HG02884 (cell line): ENCODE measurements at regions not wholly inside any gene's neighbourhood (a gene's known extent, or its start where the extent isn't known, plus 50 kb on each side); places are given as distances from the start of the nearest gene placed in this dataset.
"Not testable (repeated sequence)": the region's sequence is repeated elsewhere in the genome, so short reads cannot be mapped to it uniquely, and the experiment has no call there.

ENCODE experiments used
- ATAC-seq: cut with Tn5 transposase; IDR thresholded peaks from one replicate; pipeline ENCODE4 v1.9.1; 2021; ENCODE audit warnings: mild to moderate bottlenecking, moderate library complexity; ENCODE audit not compliant: unreplicated experiment

DNA sequence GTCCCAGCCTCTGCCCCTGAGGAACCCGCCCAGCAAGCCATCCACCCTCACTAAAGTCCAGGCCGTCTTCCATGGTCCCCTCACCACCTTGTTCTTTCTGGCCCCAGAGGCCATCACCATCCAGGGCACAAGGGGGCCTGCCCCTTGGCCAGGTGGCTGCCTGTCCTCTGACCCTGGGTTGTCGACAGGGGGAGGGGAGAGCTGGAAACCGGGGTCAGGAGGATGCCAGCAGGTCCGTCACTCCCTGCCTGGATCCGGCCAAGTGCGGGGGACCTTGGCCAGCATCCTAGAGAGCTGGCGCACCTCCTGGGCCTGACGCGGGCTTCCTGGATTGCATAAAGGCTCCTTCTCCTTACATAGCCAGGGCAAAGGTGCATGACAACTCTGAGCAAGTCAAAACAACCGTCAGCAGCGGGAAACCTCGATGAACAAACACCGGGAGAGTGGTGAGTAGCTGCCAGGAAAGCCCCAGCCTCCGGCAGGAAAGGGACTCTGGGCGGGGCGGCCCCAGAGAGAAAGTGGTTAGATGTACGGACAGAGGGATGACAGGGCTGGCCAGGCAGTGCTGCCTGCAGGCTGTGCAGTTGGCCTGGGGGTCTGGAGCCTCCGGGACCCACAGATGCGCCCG lies 4461.2 kb upstream of the TPTE start:
- ATAC-seq = not testable (repeated sequence)

DNA sequence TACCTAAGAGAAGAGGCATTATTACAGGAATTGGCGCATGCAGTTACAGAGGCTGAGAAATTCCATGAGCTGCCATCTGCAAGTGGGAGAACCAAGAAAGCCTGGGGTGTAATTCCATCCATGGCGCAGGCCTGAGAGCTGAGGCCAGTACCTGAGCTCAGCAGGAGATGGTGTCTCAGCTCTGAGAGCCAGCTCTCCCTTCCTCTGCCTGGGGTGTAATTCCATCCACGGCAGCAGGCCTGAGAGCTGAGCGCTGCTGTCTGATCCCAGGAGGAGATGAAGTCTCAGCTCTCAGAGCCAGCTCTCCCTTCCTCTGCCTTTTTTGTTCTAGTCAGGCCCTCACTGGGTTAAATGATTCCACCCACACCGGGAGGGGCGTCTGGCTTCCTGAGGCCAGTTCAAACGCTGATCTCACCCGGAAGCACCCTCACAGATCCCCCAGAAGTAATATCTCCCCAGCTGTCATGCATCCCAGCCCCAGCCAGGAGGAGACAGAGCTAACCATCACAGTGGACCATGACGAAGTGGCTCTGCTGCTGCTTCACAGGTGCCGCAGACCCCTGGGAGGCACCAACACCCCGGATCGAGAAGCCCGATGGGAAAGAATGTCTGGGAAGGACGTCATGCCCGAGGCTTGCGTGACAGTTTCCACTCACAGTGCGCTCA lies 4454.9 kb upstream of the TPTE start:
- ATAC-seq = not testable (repeated sequence)

GRCh38 chr21:6068098-6068831 lies 4453.1 kb upstream of the TPTE start:
- not testable (repeated sequence) for ATAC-seq

DNA sequence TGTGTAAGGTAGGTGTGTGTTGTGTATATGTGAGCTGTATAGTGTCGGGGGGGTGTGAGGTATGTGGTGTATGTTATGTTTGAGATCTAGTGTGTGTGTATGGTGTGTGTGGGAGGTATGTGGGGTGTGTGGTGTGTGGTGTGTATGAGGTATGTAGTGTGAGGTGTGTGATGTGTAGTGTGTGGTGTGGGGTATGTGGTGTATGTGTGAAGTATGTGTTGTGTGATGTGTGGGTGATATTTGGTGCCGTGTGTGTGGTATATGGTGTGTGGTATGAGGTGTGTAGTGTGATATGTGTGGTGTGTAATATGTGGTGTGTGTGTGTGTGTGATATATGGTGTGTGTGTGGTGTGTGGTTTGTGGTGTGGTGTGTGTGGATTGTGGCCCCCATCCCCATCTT lies 4451.2 kb upstream of the TPTE start:
- ATAC-seq = not testable (repeated sequence)

GRCh38 chr21:6072691-6073090 lies 4448.7 kb upstream of the TPTE start:
- not testable (repeated sequence) for ATAC-seq

- not testable (repeated sequence) for ATAC-seq
Observed at GRCh38 chr21:6073993-6074705, 4447.2 kb upstream of the TPTE start.

- not testable (repeated sequence) for ATAC-seq
Observed at GRCh38 chr21:6074935-6075334, 4446.4 kb upstream of the TPTE start.

DNA sequence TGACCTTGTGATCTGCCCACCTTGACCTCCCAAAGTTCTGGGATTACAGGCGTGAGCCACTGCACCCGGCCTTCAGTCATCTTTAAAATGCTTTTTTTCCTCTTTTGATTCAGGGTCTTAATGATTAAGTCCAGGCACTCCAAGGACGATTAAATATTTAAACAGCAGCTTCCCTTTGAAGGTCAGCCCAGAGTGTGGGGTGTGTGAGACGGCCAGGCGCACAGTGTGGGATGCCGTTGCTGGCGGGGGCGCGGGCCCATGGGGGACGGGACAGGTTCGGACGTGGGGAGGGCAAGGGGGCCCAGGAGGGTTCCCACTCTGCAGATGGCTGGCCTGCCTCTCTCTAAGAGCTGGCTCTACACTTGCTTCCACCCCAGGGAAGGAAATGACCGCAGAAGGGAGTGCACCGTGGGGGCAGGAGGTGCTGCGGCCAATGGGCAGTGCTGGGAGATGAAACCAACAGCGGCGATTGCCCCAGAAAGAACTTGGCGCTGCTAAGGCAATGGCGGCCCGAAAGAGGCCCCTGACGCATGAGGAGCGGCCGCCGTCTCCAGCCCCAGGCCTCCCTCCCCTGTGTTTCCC lies 4445.7 kb upstream of the TPTE start:
- ATAC-seq = not testable (repeated sequence)

- not testable (repeated sequence) for ATAC-seq
Observed at GRCh38 chr21:6077358-6077757, 4444.0 kb upstream of the TPTE start.

- ATAC-seq = not testable (repeated sequence)
Observed at GRCh38 chr21:6078902-6079301, 4442.5 kb upstream of the TPTE start.

DNA sequence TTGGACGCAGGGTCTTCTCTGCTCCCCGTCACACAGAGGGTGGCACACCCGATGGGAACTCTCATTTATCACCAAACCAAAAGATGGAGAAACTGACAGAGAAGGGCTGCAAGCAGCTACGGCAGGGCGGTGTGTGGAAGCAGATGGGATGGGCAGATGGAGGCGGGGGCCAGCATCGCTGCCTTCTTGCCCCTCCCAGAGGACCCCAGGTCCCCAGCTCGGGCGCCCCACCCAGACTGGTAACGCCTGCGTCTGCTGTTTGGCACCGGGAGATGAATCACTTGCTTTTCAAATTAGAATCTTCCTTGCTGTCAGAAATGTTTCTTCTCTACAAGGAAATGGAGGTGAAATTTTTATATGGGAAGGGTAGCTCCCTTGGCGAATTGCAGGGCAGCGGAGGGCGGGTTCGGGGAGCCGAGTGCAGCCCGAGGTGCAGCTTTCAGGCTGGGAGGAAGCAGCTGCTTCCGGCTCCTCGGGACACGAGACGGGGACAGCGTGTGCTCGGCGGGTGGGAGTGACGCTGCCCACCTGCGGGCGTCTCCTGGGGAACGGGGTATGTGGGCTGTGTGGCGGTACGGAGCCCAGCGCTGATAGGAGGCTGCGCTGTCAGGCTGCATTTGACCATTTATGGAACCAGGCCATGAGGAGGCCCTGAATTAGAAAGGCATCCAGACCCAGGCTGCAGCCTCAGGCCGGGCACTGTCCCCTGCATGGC lies 4440.3 kb upstream of the TPTE start:
- ATAC-seq = not testable (repeated sequence)

- ATAC-seq = not testable (repeated sequence)
Observed at GRCh38 chr21:6082166-6082565, 4439.2 kb upstream of the TPTE start.

DNA sequence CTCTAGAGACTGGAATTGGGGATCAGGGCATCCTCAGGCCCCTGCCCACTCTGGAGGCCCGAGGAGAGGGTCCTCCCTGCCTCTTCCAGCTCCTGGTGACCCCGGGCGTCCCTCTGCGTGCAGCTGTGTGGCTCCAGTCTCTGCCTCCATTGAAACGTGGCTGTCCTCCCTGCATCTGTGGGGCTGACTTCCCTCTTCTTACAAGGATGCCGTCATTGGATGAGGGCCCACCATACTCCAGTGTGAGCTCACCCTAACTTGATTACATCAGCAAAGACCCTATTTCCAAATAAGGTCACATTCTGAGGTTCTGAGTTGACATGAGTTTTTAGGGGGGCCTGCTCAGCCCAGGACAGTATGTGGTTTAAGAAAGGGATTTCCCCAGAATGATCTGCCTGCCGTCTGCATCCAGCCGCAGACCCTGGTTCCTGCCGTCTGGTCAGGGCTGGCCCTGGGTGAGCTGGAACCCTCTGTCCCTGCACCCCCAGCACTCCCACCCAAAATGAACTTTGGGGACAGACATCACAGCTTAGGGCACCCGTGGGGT lies 4437.7 kb upstream of the TPTE start:
- ATAC-seq = not testable (repeated sequence)

GRCh38 chr21:6086038-6086437 lies 4435.3 kb upstream of the TPTE start:
- not testable (repeated sequence) for ATAC-seq

DNA sequence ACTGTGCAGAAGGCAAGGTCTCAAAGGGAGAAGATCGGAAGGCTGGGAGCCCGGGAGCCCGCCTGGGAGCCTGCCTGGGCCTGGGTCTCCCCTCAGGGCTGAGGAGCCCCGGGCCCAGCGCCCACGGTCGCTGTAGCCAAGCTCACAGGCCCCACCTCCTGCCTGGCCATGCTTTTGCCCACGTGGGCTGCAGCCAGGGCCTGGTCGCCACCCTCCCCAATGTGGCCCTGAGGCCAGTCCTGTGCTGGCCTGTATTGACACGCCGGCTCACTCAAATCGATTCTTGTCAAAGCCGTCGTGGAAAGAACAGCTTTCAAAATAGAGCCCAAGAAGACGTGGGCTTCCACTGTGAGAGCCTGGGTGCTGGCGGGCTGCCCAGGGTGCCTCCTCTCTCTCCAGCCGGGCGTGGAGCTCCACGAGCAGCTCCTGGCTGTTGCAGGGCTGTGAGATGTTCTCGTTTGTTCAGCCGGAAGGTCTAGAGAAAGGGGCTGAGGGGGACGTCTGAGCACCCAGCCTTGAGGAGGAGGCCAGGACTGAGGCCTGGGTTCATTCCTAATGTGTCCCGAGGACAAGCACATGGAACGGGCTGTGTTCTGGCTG lies 4433.7 kb upstream of the TPTE start:
- ATAC-seq = not testable (repeated sequence)

GRCh38 chr21:6090286-6090908 lies 4431.0 kb upstream of the TPTE start:
- not testable (repeated sequence) for ATAC-seq

DNA sequence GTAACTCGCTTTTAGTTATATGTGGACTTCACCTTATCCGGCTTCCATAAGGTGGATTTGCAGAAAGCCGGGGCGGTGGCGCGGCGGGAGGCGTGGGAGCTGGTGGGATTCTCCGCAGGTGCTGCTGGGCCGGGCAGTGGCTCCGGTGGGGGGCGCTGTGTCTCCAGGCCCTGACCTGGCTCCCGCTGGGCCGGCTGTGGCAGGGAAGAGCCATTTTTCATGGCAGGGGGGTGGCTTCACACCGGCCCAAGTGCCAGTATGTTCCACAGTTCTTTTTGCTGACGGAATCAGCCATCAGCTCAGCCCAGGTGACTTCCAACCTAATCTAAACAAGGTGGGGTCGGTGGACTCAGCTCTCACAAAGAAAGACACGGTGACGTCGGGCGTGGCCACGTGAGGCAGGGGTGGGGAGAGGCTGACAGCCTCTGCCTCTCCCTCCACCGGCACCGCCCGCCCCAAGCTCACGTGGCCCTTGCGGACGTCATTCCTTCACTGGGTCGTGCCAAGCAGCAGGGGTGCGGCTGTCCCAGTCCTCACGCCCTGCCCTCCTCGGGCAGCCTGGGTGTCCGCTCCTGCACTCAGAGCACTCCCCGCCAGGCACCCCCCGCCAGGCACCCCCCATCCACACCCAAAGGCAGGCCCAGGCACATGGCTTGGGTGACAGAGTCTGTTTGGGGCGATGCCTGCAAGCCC lies 4429.9 kb upstream of the TPTE start:
- not testable (repeated sequence) for ATAC-seq

DNA sequence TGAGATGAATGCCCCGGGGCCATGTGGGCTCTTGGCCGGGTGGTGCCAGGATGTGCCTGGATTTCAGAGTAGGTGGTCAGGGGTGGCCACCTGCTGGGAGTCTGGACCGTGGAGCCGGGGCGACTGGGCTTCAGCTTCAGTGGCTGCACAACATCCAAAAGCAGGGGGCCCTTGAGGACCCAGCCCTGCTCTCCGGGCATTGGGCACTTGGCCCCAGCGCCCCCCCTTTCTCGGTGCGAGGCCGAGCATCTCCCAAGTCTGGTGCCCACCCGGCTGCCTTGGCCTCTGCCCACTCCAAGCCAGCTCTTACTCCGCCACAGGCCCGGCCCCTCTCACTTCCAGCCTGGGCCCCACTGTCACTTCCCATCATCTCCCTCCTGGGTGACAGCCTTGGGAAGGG lies 4429.0 kb upstream of the TPTE start:
- ATAC-seq = not testable (repeated sequence)
